ENCODE measurements at regions not wholly inside any gene's neighbourhood (a gene's known extent, or its start where the extent isn't known, plus 50 kb on each side); places are given as distances from the start of the nearest gene placed in this dataset.

DNA sequence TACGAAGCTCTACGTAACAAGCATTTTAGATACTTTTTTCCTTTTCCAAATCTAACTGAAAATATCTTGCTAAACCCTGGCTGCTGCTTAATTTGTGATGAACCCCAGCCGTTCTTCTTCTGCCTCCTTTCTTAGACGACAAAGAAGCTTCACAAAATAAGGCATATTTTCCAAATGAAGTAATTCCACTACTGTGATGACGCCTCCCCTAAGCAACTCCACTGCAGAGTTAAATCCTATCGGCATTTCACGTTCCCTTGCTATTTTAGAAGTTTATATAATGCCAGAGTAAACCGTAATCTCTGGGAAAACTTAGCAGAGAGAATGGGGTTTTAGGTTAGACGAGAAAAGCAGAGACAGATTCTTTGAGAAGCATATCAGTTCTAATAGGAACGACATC lies 683.1 kb upstream of the SALL1 start:
- TF ChIP-seq EZH2 (conservative IDR thresholded peaks at IDR 0.05; ENCODE audit: low read depth, low read length): no peak
- no peak for TF ChIP-seq EP300 (IDR thresholded peaks at IDR 0.05; ENCODE audit: low read depth in 2 of 2, low read length in 2 of 2)
- TF ChIP-seq EP300 (CRISPR knock-in tag; IDR thresholded peaks at IDR 0.05; ENCODE audit: borderline replicate concordance): no peak
- TF ChIP-seq, protein P1, sequence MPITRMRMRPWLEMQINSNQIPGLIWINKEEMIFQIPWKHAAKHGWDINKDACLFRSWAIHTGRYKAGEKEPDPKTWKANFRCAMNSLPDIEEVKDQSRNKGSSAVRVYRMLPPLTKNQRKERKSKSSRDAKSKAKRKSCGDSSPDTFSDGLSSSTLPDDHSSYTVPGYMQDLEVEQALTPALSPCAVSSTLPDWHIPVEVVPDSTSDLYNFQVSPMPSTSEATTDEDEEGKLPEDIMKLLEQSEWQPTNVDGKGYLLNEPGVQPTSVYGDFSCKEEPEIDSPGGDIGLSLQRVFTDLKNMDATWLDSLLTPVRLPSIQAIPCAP (CRISPR knock-in tag; IDR thresholded peaks at IDR 0.05; ENCODE audit: low read depth): no peak
- TF ChIP-seq HNRNPUL1 (IDR thresholded peaks at IDR 0.05; ENCODE audit: low read depth, low read length): no peak
- TF ChIP-seq SPEN (CRISPR knock-in tag; IDR thresholded peaks at IDR 0.05; ENCODE audit: low read depth): no peak
- TF ChIP-seq POLR2A (IDR thresholded peaks at IDR 0.05; ENCODE audit: insufficient read depth in 1 of 2, low read depth in 2 of 2, low read length in 2 of 2): no peak
- TF ChIP-seq KDM3A (CRISPR knock-in tag; IDR thresholded peaks at IDR 0.05; ENCODE audit: low read depth): no peak
